PC-3 (cell line): ENCODE measurements at regions not wholly inside any gene's neighbourhood (a gene's known extent, or its start where the extent isn't known, plus 50 kb on each side); places are given as distances from the start of the nearest gene placed in this dataset.

ENCODE experiments used
- EZH2 ChIP-seq: fragments of 300-600 bp; sonication (generic); IDR thresholded peaks from one replicate; pipeline ENCODE4 v1.6.1; 2017; ENCODE audit warnings: antibody characterized with exemption, mild to moderate bottlenecking, low read length; ENCODE audit not compliant: unreplicated experiment
- TF ChIP-seq, protein P1 (sequence below): fragments of 300-600 bp; sonication (generic); conservative IDR thresholded peaks from 2 replicates; pipeline ENCODE4 v1.5.1; 2017; ENCODE audit warnings: antibody characterized with exemption, low read depth, mild to moderate bottlenecking, low read length

DNA sequence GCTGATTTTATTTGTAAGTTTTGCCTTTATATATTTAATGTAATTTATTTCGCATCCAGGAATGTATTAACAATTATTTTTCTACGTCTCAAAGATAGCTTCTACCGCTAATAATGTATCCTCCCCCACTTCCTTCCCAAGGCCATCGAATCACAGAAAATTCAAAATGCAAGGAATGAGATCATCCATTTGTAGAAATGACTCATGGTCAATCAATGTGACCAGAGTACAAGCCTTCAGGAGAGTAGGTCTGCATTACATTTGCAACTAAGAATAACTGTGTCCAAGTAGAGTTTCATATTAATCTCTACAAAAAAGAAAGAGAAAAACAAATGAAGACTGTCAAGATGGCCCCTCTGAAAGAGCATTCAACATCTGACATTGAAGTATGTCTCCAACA lies 205.9 kb upstream of the PHF14 start:
- no peak for TF ChIP-seq EZH2
- TF ChIP-seq, protein P1, sequence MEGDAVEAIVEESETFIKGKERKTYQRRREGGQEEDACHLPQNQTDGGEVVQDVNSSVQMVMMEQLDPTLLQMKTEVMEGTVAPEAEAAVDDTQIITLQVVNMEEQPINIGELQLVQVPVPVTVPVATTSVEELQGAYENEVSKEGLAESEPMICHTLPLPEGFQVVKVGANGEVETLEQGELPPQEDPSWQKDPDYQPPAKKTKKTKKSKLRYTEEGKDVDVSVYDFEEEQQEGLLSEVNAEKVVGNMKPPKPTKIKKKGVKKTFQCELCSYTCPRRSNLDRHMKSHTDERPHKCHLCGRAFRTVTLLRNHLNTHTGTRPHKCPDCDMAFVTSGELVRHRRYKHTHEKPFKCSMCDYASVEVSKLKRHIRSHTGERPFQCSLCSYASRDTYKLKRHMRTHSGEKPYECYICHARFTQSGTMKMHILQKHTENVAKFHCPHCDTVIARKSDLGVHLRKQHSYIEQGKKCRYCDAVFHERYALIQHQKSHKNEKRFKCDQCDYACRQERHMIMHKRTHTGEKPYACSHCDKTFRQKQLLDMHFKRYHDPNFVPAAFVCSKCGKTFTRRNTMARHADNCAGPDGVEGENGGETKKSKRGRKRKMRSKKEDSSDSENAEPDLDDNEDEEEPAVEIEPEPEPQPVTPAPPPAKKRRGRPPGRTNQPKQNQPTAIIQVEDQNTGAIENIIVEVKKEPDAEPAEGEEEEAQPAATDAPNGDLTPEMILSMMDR: no peak
